Cardiac muscle cell (in vitro differentiated cells and primary cell): ENCODE measurements at regions not wholly inside any gene's neighbourhood (a gene's known extent, or its start where the extent isn't known, plus 50 kb on each side); places are given as distances from the start of the nearest gene placed in this dataset.
A peak's percentile ranks its signal among the peaks of the same experiment; 100 is the strongest.

Experiments used
- DNase-seq, 2 donors: peaks; one replicate each; pipeline versions ENCODE4 v3.0.0 to v3.0.0-alpha.2; 2010 to 2017; ENCODE audit warnings: low read depth in 1 of 2, low spot score in 1 of 2
- H3K27ac ChIP-seq: fragments of 200-600 bp; sonication (generic); 2 replicates; pipeline ENCODE4 v1.5.1; 2016
- H3K27me3 ChIP-seq: fragments of 200-600 bp; sonication (generic); 2 replicates; pipeline ENCODE4 v1.6.0; 2016; ENCODE audit warnings: control low read depth
- H3K36me3 ChIP-seq: fragments of 200-600 bp; sonication (generic); 2 replicates; pipeline ENCODE4 v1.5.1; 2016; ENCODE audit warnings: control low read depth
- H3K4me1 ChIP-seq: fragments of 200-600 bp; sonication (generic); 2 replicates; pipeline ENCODE4 v1.8.1; 2017; ENCODE audit warnings: low read depth, mild to moderate bottlenecking, mixed run types
- H3K4me3 ChIP-seq: fragments of 200-600 bp; sonication (generic); 2 replicates; pipeline ENCODE4 v1.5.1; 2016; ENCODE audit warnings: mild to moderate bottlenecking
- H3K9me3 ChIP-seq: fragments of 200-600 bp; sonication (generic); 2 replicates; pipeline ENCODE4 v1.5.1; 2017; ENCODE audit warnings: low read depth, mild to moderate bottlenecking, control low read depth
- CTCF ChIP-seq: IDR thresholded peaks from 2 replicates; pipeline ENCODE4 v1.5.1; 2012; ENCODE audit warnings: low read depth, mild to moderate bottlenecking, low read length

- no peak overlapping the region for H3K4me3 ChIP-seq
- peak; percentile 63 to 71 for DNase-seq
- no peaks in the 10 kb centered on the region for H3K9me3 ChIP-seq
- no peak overlapping the region for H3K27ac ChIP-seq
- TF ChIP-seq CTCF: peak; percentile 83
- H3K27me3 ChIP-seq: no peaks in the 10 kb centered on the region
- peaks cover 6% of the 10 kb centered on the region for H3K4me1 ChIP-seq
- no peaks in the 10 kb centered on the region for H3K36me3 ChIP-seq
Measured at GRCh38 chr20:16801919-16802651, 53.9 kb downstream of the OTOR start.

- H3K4me1 ChIP-seq: peaks cover 6% of the 10 kb centered on the region
- no peaks in the 10 kb centered on the region for H3K36me3 ChIP-seq
- H3K27me3 ChIP-seq: no peaks in the 10 kb centered on the region
- H3K9me3 ChIP-seq: no peaks in the 10 kb centered on the region
- H3K27ac ChIP-seq: no peak overlapping the region
- no peak overlapping the region for H3K4me3 ChIP-seq
- TF ChIP-seq CTCF: no peak
- no peak for DNase-seq
Measured at GRCh38 chr20:16802652-16802935, 54.4 kb downstream of the OTOR start.

DNA sequence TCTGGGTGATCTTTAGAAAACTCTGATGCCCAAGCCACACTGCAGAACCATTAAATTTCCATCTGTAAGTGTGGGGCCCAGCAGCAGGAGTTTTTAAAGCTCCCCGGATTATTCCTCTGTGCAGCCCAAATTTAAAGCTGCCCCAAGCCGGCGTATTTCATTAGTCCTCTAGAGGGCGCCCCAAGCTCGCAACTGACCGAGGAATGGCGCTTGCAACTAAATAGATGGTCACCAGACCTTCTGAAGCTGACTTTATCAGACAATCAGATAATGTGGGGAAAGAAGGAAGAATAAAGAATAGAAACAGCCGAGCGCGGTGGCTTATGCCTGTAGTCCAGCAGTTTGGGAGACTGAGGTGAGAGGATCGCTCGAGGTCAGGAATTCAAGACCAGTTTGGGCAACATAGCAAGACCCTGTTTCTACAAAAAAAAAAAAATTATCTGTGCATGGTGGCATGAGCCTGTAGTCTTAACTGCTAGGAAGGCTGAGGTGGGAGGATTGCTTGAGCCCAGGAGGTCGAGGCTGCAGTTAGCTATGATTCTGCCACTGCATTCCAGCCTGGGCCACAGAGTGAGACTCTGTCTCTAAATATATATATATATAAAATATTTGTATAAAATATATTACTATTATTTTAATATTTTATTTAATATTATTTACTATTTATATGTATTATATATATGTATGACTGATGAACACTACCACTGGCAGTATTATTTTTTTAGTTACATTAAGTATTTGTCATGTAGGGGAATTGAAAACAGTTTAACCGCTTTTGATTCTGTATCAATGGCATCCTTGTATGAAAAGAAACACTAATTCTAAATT is 56.0 kb downstream of the OTOR start:
- TF ChIP-seq CTCF: peak; percentile 92
- Histone ChIP-seq H3K27me3 (no peaks in the 10 kb centered on the region), H3K36me3 (no peaks in the 10 kb centered on the region), H3K4me1 (peaks cover 6% of the 10 kb centered on the region), H3K4me3 (no peak overlapping the region), H3K9me3 (no peaks in the 10 kb centered on the region), H3K27ac (no peak overlapping the region)
- DNase-seq: peak; percentile 56 to 71

DNA sequence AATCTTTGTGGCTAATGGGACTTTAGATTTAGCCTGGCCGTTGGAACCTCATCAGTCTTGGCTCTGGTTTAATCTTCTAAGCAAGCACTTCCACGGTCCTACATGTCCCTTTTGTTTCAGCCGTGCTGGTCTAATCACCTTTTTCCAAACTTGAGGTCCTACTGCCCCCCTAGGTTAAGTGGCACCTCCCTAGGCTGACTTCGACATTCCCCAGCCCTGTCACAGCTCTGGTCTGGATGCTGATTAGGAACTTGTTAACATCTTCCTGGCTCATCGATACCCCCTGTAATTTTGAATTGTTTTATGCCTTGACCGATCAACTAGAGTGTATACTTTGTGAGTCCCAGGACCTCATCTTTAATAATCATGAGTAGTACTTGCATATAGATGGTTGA is 56.6 kb downstream of the OTOR start:
- peak in 1 of 2 donors; percentile 5 for DNase-seq
- H3K4me1 ChIP-seq: peaks cover 6% of the 10 kb centered on the region
- H3K27ac ChIP-seq: no peak overlapping the region
- H3K36me3 ChIP-seq: no peaks in the 10 kb centered on the region
- H3K27me3 ChIP-seq: no peaks in the 10 kb centered on the region
- H3K4me3 ChIP-seq: no peak overlapping the region
- TF ChIP-seq CTCF: no peak
- no peaks in the 10 kb centered on the region for H3K9me3 ChIP-seq

DNA sequence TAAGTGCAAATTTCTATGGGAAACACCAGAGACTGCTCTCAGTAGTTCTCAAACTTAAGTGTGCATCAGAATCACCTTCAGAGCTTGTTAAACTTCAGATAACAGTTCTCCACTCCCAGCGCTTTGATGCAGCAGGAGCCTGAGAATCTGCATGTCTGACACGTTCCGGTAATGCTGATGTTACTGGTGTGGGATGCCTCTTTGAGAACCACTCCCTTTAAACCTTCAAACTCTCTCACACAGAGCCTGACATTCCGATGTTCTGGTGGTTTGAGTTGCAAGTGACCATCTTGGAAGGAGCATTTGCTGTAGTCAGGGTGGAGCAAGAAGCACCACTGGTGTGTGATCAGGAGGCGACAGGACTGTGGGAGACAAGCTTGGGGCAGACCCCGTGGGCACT is 57.9 kb downstream of the OTOR start:
- peak in 1 of 2 donors; percentile 24 for DNase-seq
- Histone ChIP-seq H3K27ac (no peak overlapping the region), H3K9me3 (no peaks in the 10 kb centered on the region), H3K36me3 (no peaks in the 10 kb centered on the region), H3K4me3 (no peak overlapping the region), H3K4me1 (peaks cover 6% of the 10 kb centered on the region), H3K27me3 (no peaks in the 10 kb centered on the region)
- no peak for TF ChIP-seq CTCF
